A549 (cell line): ENCODE measurements at regions not wholly inside any gene's neighbourhood (a gene's known extent, or its start where the extent isn't known, plus 50 kb on each side); places are given as distances from the start of the nearest gene placed in this dataset.

Source experiments
- ATAC-seq, 2 experiments: fragments of 200-7000 bp in 1 of 2; fragments of >200 bp in 1 of 2; cut with Nextera tagmentation in 1 of 2; cut with Tn5 transposase in 1 of 2; 3 replicates each; pipeline versions ENCODE4 v1.8.0 to v1.9.1; 2018 to 2020; ENCODE audit warnings: mild to moderate bottlenecking in 1 of 2, moderate library complexity in 1 of 2
- CTCF ChIA-PET: fragments of 300-600 bp; sonication (Branson Sonifier 250); formaldehyde crosslinking; extraction: SDS; loops from one replicate; lab custom pipeline; 2021; ENCODE audit warnings: antibody characterized with exemption, inconsistent platforms; lab: Yijun Ruan, JAX
- POLR2A ChIA-PET: fragments of 350-600 bp; formaldehyde crosslinking; extraction: SDS; loops from one replicate; lab custom pipeline; 2021; ENCODE audit warnings: antibody characterized with exemption, inconsistent platforms; lab: Yijun Ruan, JAX
- DNase-seq, 2 experiments: peaks; one replicate each; pipeline versions ENCODE4 v3.0.0 to v3.0.0-alpha.2; 2011 to 2016; ENCODE audit warnings: low read depth in 1 of 2, low spot score in 1 of 2
- FAIRE-seq: peaks from 2 replicates; lab custom pipeline; 2011; peaks lifted over from hg19 to GRCh38; lab: Jason Lieb, UNC
- H3K27ac ChIP-seq, 2 experiments: fragments of >200 bp; sonication (Bioruptor Twin); formaldehyde crosslinking; 3 replicates each; pipeline ENCODE4 v1.5.1; 2016 to 2017
- H3K4me1 ChIP-seq: fragments of >200 bp; sonication (Bioruptor Twin); formaldehyde crosslinking; 3 replicates; pipeline ENCODE4 v1.6.1; 2016
- H3K4me2 ChIP-seq: fragments of >200 bp; sonication (Bioruptor Twin); formaldehyde crosslinking; 3 replicates; pipeline ENCODE4 v1.6.1; 2016
- H3K4me3 ChIP-seq: fragments of >200 bp; sonication (Bioruptor Twin); formaldehyde crosslinking; 3 replicates; pipeline ENCODE4 v1.5.1; 2016
- H3K9me3 ChIP-seq: fragments of >200 bp; sonication (Bioruptor Twin); formaldehyde crosslinking; 3 replicates; pipeline ENCODE4 v1.6.1; 2016
- CBX2 ChIP-seq: fragments of 200-600 bp; sonication (generic); IDR thresholded peaks from 2 replicates; pipeline ENCODE4 v1.6.1; 2016; ENCODE audit warnings: low read depth, mild to moderate bottlenecking, borderline replicate concordance
- CEBPB ChIP-seq, 2 experiments: fragments of >200 bp in 1 of 2; sonication (Bioruptor Twin) in 1 of 2; formaldehyde crosslinking in 1 of 2; IDR thresholded peaks; 2 replicates each; pipeline ENCODE4 v1.6.1; 2012 to 2016
- CHD2 ChIP-seq: fragments of 150-350 bp; IDR thresholded peaks from 2 replicates; pipeline ENCODE4 v1.6.1; 2014; ENCODE audit warnings: low read length; ENCODE audit not compliant: partially characterized antibody
- CHD4 ChIP-seq: fragments of 200-600 bp; sonication (generic); IDR thresholded peaks from 2 replicates; pipeline ENCODE4 v1.6.1; 2016; ENCODE audit warnings: antibody characterized with exemption, mild to moderate bottlenecking, borderline replicate concordance
- EP300 ChIP-seq, 2 experiments: fragments of >200 bp; sonication (Bioruptor Twin); formaldehyde crosslinking; IDR thresholded peaks; 2 replicates in 1 of 2; 3 replicates in 1 of 2; pipeline ENCODE4 v1.6.1; 2016 to 2017
- FOSL2 ChIP-seq, 2 experiments: fragments of 450-650 bp in 1 of 2; fragments of >200 bp in 1 of 2; sonication (Bioruptor Twin) in 1 of 2; formaldehyde crosslinking; IDR thresholded peaks; 2 replicates each; pipeline versions ENCODE4 v1.5.0 to v1.6.1; 2016 to 2020; ENCODE audit warnings: mild to moderate bottlenecking in 1 of 2, moderate library complexity in 1 of 2
- GATA3 ChIP-seq: IDR thresholded peaks from 2 replicates; pipeline ENCODE4 v1.6.1; 2012; ENCODE audit warnings: borderline replicate concordance
- HEYL ChIP-seq: fragments of 250-450 bp; sonication (Bioruptor Pico); IDR thresholded peaks from 2 replicates; pipeline ENCODE4 v1.8.0; 2021; ENCODE audit warnings: mild to moderate bottlenecking, moderate library complexity
- HOXA7 ChIP-seq: fragments of 250-450 bp; sonication (Bioruptor Pico); IDR thresholded peaks from 2 replicates; pipeline ENCODE4 v1.5.0; 2020; ENCODE audit warnings: mild to moderate bottlenecking, moderate library complexity
- HOXB13 ChIP-seq: fragments of 250-450 bp; sonication (Bioruptor Pico); IDR thresholded peaks from 2 replicates; pipeline ENCODE4 v1.5.0; 2020; ENCODE audit warnings: low read depth, mild to moderate bottlenecking, moderate library complexity
- HOXB5 ChIP-seq: fragments of 250-450 bp; sonication (Bioruptor Pico); IDR thresholded peaks from 2 replicates; pipeline ENCODE4 v1.5.0; 2020; ENCODE audit warnings: mild to moderate bottlenecking, moderate library complexity
- JUN ChIP-seq, 2 experiments: fragments of >200 bp; sonication (Bioruptor Twin); formaldehyde crosslinking; IDR thresholded peaks; 2 replicates in 1 of 2; 3 replicates in 1 of 2; pipeline ENCODE4 v1.6.1; 2016 to 2017
- JUNB ChIP-seq: fragments of >200 bp; sonication (Bioruptor Twin); formaldehyde crosslinking; IDR thresholded peaks from 2 replicates; pipeline ENCODE4 v1.6.1; 2016
- KDM1A ChIP-seq: fragments of 200-600 bp; sonication (generic); IDR thresholded peaks from 2 replicates; pipeline ENCODE4 v1.6.1; 2016; ENCODE audit warnings: low read depth, mild to moderate bottlenecking
- KDM5A ChIP-seq: fragments of 200-600 bp; sonication (generic); IDR thresholded peaks from 2 replicates; pipeline ENCODE4 v1.6.1; 2016; ENCODE audit warnings: antibody characterized with exemption, mild to moderate bottlenecking
- MYC ChIP-seq: IDR thresholded peaks from 2 replicates; pipeline ENCODE4 v1.6.1; 2012; ENCODE audit warnings: mild to moderate bottlenecking, inconsistent platforms, low read length, improper control_type of control experiment, borderline replicate concordance
- POLR2A ChIP-seq: IDR thresholded peaks from 2 replicates; pipeline ENCODE4 v1.6.1; 2012; ENCODE audit warnings: mild to moderate bottlenecking, low read length
- RAD21 ChIP-seq, 2 experiments: fragments of >200 bp in 1 of 2; sonication (Bioruptor Twin) in 1 of 2; formaldehyde crosslinking in 1 of 2; IDR thresholded peaks in 1 of 2; conservative IDR thresholded peaks in 1 of 2; 2 replicates in 1 of 2; 3 replicates in 1 of 2; pipeline ENCODE4 v1.6.1; 2012 to 2018; ENCODE audit warnings: inconsistent platforms in 1 of 2
- RARB ChIP-seq: fragments of 250-450 bp; sonication (Bioruptor Pico); IDR thresholded peaks from 2 replicates; pipeline ENCODE4 v1.8.0; 2021; ENCODE audit warnings: mild to moderate bottlenecking, moderate library complexity
- RCOR1 ChIP-seq: fragments of 150-350 bp; IDR thresholded peaks from 2 replicates; pipeline ENCODE4 v1.6.1; 2014; ENCODE audit warnings: antibody characterized with exemption, low read length, low read depth
- RFX5 ChIP-seq: fragments of 450-650 bp; IDR thresholded peaks from 2 replicates; pipeline ENCODE4 v1.7.1; 2014; ENCODE audit warnings: antibody characterized with exemption, mild to moderate bottlenecking, moderate library complexity
- TFCP2L1 ChIP-seq: fragments of 250-450 bp; sonication (Bioruptor Pico); IDR thresholded peaks from 2 replicates; pipeline ENCODE4 v1.5.0; 2021; ENCODE audit warnings: mild to moderate bottlenecking
- WGBS: methylation state at CpG from one replicate; pipeline ENCODE4 v1.1.6; 2017; ENCODE audit errors: missing lambda C conversion rate; 5-methylcytosine and 5-hydroxymethylcytosine counted together
- TF ChIP-seq, protein P1 (sequence below): fragments of 150-350 bp; IDR thresholded peaks from 2 replicates; pipeline ENCODE4 v1.6.1; 2014; ENCODE audit warnings: low read depth, mild to moderate bottlenecking, low read length
- TF ChIP-seq, protein P2 (sequence below): fragments of 450-650 bp; IDR thresholded peaks from 2 replicates; pipeline ENCODE4 v1.6.1; 2014; ENCODE audit warnings: antibody characterized with exemption
- TF ChIP-seq, protein P3 (sequence below): fragments of >200 bp; sonication (Bioruptor Twin); formaldehyde crosslinking; IDR thresholded peaks from 3 replicates; pipeline ENCODE4 v1.6.1; 2016
- TF ChIP-seq, protein P4 (sequence below): IDR thresholded peaks from 2 replicates; pipeline ENCODE4 v1.6.1; 2012; ENCODE audit warnings: low read depth, borderline replicate concordance
- TF ChIP-seq, protein P5 (sequence below): fragments of 250-450 bp; sonication (Bioruptor Pico); IDR thresholded peaks from 2 replicates; pipeline ENCODE4 v1.5.0; 2020; ENCODE audit warnings: low read depth, mild to moderate bottlenecking, moderate library complexity
- TF ChIP-seq, protein P6 (sequence below): fragments of >200 bp; sonication (Bioruptor Twin); formaldehyde crosslinking; IDR thresholded peaks from 3 replicates; pipeline ENCODE4 v1.5.1; 2016

DNA sequence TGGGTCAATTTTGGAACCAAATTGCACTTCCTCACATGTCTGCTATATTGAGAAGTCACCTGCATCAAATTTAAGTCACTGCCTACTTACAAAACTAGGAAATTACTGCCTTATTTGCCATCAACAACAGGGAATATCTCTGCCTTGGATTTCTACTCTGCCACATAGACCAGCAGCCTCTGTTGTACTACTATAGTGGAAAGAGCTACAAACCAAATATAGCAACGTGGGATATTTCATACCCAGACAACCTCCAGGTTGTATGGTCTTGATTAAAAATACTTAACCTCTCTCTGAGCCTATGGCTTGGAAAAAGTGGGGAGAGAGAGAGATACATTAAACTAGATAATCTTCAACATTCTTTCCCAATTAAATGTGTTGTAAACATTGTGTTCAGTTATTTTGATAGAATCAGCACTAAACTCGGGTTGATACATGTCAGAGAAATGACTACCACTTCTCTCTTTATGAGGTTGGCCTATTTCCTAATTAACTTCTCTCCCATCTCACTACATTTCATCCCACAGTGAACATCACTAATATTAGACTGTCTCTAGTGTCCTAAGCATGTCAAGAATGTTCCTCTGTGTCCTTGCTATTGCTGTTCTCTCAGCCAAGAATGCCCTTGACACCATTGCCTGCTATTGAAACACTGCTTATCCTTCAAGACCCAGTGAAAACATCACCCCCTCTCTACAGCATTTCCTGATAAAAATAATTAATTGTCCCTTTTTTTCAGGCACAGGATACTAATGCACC, 421.2 kb downstream of the IPMK start:
- CTCF ChIA-PET: interaction anchor here (1.3 to 1.8 kb wide), 3 partner anchors 129 to 266 kb away, joined by 4 to 7 read pairs (median 5); no protein-coding TSS in a partner anchor
- Histone ChIP-seq H3K4me3 (no peak overlapping the region), H3K4me1 (0 out of 3 replicates have a peak, but pooled peaks cover 2% of the 10 kb centered on the region), H3K9me3 (no peaks in the 10 kb centered on the region), H3K4me2 (no peak overlapping the region), H3K27ac (no peak overlapping the region)
- WGBS: 17% methylated on average over 2 of the region's 2 CpGs
- DNase-seq (no peak), ATAC-seq (no peak), FAIRE-seq (no peak)
- TF ChIP-seq POLR2A (no peak), CEBPB (IDR thresholded peaks at IDR 0.05) (no peak), GATA3 (no peak), RCOR1 (no peak), HOXB13 (CRISPR knock-in tag) (no peak), JUN (IDR thresholded peaks at IDR 0.05) (no peak), EP300 (IDR thresholded peaks at IDR 0.05) (no peak), RARB (CRISPR knock-in tag) (no peak), KDM5A (no peak), JUNB (no peak), HEYL (CRISPR knock-in tag) (no peak), MYC (no peak), TFCP2L1 (no peak)
- TF ChIP-seq, protein P1, sequence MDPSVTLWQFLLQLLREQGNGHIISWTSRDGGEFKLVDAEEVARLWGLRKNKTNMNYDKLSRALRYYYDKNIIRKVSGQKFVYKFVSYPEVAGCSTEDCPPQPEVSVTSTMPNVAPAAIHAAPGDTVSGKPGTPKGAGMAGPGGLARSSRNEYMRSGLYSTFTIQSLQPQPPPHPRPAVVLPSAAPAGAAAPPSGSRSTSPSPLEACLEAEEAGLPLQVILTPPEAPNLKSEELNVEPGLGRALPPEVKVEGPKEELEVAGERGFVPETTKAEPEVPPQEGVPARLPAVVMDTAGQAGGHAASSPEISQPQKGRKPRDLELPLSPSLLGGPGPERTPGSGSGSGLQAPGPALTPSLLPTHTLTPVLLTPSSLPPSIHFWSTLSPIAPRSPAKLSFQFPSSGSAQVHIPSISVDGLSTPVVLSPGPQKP: no peak
- TF ChIP-seq, protein P2, sequence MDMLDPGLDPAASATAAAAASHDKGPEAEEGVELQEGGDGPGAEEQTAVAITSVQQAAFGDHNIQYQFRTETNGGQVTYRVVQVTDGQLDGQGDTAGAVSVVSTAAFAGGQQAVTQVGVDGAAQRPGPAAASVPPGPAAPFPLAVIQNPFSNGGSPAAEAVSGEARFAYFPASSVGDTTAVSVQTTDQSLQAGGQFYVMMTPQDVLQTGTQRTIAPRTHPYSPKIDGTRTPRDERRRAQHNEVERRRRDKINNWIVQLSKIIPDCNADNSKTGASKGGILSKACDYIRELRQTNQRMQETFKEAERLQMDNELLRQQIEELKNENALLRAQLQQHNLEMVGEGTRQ: no peak
- POLR2A ChIA-PET: no interaction called here

DNA sequence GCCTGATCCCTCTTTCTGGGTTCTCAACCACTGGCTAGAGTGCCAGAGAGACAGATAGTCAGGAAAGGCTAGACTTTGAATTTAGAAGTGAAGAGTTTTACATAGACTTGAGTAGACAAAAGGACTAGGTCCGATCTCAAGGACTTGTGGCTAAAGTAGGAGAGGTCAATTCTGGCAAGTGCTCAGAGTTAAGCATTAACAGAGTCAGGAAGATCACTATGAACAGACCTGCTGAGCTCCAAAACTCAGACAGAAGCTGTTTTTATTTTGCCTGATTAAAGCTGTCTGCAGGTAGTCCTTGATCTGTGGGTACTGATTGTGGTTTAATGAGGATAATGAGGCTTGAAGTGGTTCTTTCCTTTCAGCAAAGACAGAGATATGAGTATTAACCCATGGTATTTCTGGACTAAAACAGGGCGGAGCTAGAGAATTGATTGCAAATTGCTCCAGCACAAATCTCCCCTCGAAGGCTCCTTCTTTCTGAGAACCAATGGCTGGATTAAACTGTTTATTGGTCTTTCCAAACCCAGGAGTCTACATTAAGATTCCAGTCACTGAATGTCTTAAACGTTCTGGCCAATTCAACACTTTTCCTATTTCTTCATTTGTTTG, 423.2 kb downstream of the IPMK start:
- WGBS: 42% methylated on average over 4 of the region's 4 CpGs
- Histone ChIP-seq H3K4me3 (no peak overlapping the region), H3K9me3 (no peaks in the 10 kb centered on the region), H3K4me2 (0 out of 3 replicates have a peak overlapping the region, but pooled peaks have one; percentile 27), H3K27ac (no peak overlapping the region), H3K4me1 (0 out of 3 replicates have a peak, but pooled peaks cover 2% of the 10 kb centered on the region)
- CTCF ChIA-PET: interaction anchor here (1.5 kb wide), 1 partner anchor 220 kb away, joined by 4 read pairs; no protein-coding TSS in a partner anchor
- FAIRE-seq (no peak), ATAC-seq (no peak), DNase-seq (no peak)
- POLR2A ChIA-PET: no interaction called here
- TF ChIP-seq, protein P3, sequence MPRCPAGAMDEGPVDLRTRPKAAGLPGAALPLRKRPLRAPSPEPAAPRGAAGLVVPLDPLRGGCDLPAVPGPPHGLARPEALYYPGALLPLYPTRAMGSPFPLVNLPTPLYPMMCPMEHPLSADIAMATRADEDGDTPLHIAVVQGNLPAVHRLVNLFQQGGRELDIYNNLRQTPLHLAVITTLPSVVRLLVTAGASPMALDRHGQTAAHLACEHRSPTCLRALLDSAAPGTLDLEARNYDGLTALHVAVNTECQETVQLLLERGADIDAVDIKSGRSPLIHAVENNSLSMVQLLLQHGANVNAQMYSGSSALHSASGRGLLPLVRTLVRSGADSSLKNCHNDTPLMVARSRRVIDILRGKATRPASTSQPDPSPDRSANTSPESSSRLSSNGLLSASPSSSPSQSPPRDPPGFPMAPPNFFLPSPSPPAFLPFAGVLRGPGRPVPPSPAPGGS: no peak
- TF ChIP-seq, protein P1: no peak
- TF ChIP-seq HOXA7 (CRISPR knock-in tag) (no peak), CBX2 (no peak), CHD2 (no peak), RFX5 (no peak), HOXB5 (CRISPR knock-in tag) (no peak), CHD4 (no peak), RAD21 (conservative IDR thresholded peaks at IDR 0.05 in 1 of 2, IDR thresholded peaks at IDR 0.05 in 1 of 2) (no peak), FOSL2 (IDR thresholded peaks at IDR 0.05) (no peak), FOSL2 (CRISPR knock-in tag; IDR thresholded peaks at IDR 0.05) (no peak), CEBPB (IDR thresholded peaks at IDR 0.05) (no peak), HEYL (CRISPR knock-in tag) (no peak), KDM1A (no peak)
- TF ChIP-seq, protein P4, sequence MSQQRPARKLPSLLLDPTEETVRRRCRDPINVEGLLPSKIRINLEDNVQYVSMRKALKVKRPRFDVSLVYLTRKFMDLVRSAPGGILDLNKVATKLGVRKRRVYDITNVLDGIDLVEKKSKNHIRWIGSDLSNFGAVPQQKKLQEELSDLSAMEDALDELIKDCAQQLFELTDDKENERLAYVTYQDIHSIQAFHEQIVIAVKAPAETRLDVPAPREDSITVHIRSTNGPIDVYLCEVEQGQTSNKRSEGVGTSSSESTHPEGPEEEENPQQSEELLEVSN: no peak
- TF ChIP-seq, protein P5, sequence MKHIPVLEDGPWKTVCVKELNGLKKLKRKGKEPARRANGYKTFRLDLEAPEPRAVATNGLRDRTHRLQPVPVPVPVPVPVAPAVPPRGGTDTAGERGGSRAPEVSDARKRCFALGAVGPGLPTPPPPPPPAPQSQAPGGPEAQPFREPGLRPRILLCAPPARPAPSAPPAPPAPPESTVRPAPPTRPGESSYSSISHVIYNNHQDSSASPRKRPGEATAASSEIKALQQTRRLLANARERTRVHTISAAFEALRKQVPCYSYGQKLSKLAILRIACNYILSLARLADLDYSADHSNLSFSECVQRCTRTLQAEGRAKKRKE (CRISPR knock-in tag): no peak
- TF ChIP-seq, protein P6, sequence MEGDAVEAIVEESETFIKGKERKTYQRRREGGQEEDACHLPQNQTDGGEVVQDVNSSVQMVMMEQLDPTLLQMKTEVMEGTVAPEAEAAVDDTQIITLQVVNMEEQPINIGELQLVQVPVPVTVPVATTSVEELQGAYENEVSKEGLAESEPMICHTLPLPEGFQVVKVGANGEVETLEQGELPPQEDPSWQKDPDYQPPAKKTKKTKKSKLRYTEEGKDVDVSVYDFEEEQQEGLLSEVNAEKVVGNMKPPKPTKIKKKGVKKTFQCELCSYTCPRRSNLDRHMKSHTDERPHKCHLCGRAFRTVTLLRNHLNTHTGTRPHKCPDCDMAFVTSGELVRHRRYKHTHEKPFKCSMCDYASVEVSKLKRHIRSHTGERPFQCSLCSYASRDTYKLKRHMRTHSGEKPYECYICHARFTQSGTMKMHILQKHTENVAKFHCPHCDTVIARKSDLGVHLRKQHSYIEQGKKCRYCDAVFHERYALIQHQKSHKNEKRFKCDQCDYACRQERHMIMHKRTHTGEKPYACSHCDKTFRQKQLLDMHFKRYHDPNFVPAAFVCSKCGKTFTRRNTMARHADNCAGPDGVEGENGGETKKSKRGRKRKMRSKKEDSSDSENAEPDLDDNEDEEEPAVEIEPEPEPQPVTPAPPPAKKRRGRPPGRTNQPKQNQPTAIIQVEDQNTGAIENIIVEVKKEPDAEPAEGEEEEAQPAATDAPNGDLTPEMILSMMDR: no peak
